GM12865 (cell line): ENCODE measurements at regions not wholly inside any gene's neighbourhood (a gene's known extent, or its start where the extent isn't known, plus 50 kb on each side); places are given as distances from the start of the nearest gene placed in this dataset.
A peak's percentile ranks its signal among the peaks of the same experiment; 100 is the strongest.

Experiments used
- DNase-seq: peaks from one replicate; pipeline ENCODE4 v3.0.0; 2010; ENCODE audit warnings: low read depth
- H3K4me3 ChIP-seq: 2 replicates; pipeline ENCODE4 v1.5.1; 2011; ENCODE audit warnings: mild to moderate bottlenecking, low read depth, low read length, control low read depth
- CTCF ChIP-seq: IDR thresholded peaks from 2 replicates; pipeline ENCODE4 v1.5.1; 2011; ENCODE audit warnings: low read length, control low read depth, low read depth, inconsistent platforms; ENCODE audit not compliant: insufficient read depth; ENCODE audit errors: missing control alignments

- peak; percentile 30 for TF ChIP-seq CTCF
- no peak overlapping the region for H3K4me3 ChIP-seq
- DNase-seq = peak; percentile 8
Observed at GRCh38 chr6:76275746-76276145, 203.3 kb upstream of the IMPG1 start.

- TF ChIP-seq CTCF = no peak
- no peak for DNase-seq
- H3K4me3 ChIP-seq = no peak overlapping the region
Observed at GRCh38 chr6:76264468-76264867, 192.0 kb upstream of the IMPG1 start.

- no peak overlapping the region for H3K4me3 ChIP-seq
- no peak for DNase-seq
- TF ChIP-seq CTCF = no peak
Observed at GRCh38 chr6:76262240-76262639, 189.8 kb upstream of the IMPG1 start.

GRCh38 chr6:76250666-76251065, 178.2 kb upstream of the IMPG1 start:
- DNase-seq = no peak
- H3K4me3 ChIP-seq = no peak overlapping the region
- no peak for TF ChIP-seq CTCF

- TF ChIP-seq CTCF = no peak
- H3K4me3 ChIP-seq = no peak overlapping the region
- no peak for DNase-seq
Observed at GRCh38 chr6:76247527-76247926, 175.1 kb upstream of the IMPG1 start.

DNA sequence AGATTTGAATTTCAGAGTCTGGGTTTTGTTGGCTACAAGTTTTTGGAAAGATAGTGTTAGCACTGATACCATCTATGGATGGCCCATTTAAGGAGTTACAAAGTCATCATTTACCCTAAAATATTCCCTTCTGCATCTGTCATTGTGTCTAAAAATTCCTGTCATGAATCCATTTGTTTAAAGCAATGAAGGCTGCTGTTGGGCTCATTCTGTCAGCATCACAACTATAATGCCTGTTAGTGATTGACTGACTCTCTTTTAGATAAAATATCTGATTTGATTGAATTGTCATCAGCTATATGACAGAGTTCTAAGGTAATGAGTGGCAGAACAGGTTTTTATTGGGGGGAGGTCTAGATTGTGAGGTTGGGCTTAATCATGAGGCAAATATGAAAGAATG, 167.6 kb upstream of the IMPG1 start:
- DNase-seq = no peak
- no peak for TF ChIP-seq CTCF
- no peak overlapping the region for H3K4me3 ChIP-seq

- TF ChIP-seq CTCF = no peak
- DNase-seq = peak; percentile 3
- H3K4me3 ChIP-seq = no peak overlapping the region
Observed at GRCh38 chr6:76230711-76231110, 158.2 kb upstream of the IMPG1 start.
